Ascending aorta (tissue), 2 donors: ENCODE measurements at regions not wholly inside any gene's neighbourhood (a gene's known extent, or its start where the extent isn't known, plus 50 kb on each side); places are given as distances from the start of the nearest gene placed in this dataset.

Experiments
- DNase-seq, 2 donors: peaks; one replicate each; pipeline ENCODE4 v3.0.0-alpha.2; 2019; ENCODE audit warnings: low spot score in 2 of 2
- H3K27ac ChIP-seq, 2 donors: fragments of 200-600 bp; sonication (generic); one replicate each; pipeline ENCODE4 v1.5.1; 2016 to 2017; ENCODE audit warnings: mild to moderate bottlenecking in 1 of 2
- H3K27me3 ChIP-seq: fragments of 200-600 bp; sonication (generic); one replicate; pipeline ENCODE4 v1.5.1; 2017
- H3K36me3 ChIP-seq, 2 donors: fragments of 200-600 bp; sonication (generic); one replicate each; pipeline ENCODE4 v1.5.1; 2016
- H3K4me1 ChIP-seq, 2 donors: fragments of 200-600 bp; sonication (generic); one replicate each; pipeline ENCODE4 v1.5.1; 2016 to 2017; ENCODE audit warnings: mild to moderate bottlenecking in 1 of 2
- H3K4me3 ChIP-seq, 2 donors: fragments of 200-600 bp; sonication (generic); one replicate each; pipeline ENCODE4 v1.5.1; 2016 to 2017; ENCODE audit warnings: mild to moderate bottlenecking in 1 of 2
- H3K9me3 ChIP-seq, 2 donors: fragments of 200-600 bp; sonication (generic); one replicate each; pipeline ENCODE4 v1.5.1; 2016
- intact Hi-C: fragments of 100-400 bp; cut with DNase I; formaldehyde crosslinking; loops from one replicate; pipeline ENCODE4 v1.15.1; 2023
- TF ChIP-seq, protein P1 (sequence below), 3 experiments: fragments of 200-600 bp in 2 of 3; fragments of 450-650 bp in 1 of 3; sonication (generic) in 2 of 3; IDR thresholded peaks; one replicate each; pipeline ENCODE4 v1.5.1; 2016 to 2019; ENCODE audit warnings: antibody characterized with exemption in 3 of 3, mild to moderate bottlenecking in 1 of 3, moderate library complexity in 1 of 3

DNA sequence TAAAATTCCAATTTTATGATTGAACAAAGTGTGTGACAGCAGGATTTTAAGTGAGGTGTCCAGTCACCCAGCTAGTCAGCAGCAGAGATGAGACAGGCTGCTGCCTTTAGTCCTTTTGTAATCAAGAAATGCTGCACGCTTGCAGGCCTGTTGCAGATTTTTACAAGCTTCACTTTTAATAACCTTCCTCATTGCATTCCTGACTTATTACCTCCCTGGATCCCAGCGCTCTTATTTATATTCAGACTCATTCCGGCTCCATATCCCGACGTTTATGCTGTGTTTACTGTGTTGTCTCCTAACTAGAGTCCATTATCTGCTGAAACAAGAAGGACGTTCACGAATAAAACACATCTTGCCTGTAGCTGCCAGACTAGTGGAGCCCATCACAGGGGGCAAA, 442.5 kb upstream of the KLHL29 start:
- TF ChIP-seq, protein P1, sequence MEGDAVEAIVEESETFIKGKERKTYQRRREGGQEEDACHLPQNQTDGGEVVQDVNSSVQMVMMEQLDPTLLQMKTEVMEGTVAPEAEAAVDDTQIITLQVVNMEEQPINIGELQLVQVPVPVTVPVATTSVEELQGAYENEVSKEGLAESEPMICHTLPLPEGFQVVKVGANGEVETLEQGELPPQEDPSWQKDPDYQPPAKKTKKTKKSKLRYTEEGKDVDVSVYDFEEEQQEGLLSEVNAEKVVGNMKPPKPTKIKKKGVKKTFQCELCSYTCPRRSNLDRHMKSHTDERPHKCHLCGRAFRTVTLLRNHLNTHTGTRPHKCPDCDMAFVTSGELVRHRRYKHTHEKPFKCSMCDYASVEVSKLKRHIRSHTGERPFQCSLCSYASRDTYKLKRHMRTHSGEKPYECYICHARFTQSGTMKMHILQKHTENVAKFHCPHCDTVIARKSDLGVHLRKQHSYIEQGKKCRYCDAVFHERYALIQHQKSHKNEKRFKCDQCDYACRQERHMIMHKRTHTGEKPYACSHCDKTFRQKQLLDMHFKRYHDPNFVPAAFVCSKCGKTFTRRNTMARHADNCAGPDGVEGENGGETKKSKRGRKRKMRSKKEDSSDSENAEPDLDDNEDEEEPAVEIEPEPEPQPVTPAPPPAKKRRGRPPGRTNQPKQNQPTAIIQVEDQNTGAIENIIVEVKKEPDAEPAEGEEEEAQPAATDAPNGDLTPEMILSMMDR (IDR thresholded peaks at IDR 0.05): no peak

DNA sequence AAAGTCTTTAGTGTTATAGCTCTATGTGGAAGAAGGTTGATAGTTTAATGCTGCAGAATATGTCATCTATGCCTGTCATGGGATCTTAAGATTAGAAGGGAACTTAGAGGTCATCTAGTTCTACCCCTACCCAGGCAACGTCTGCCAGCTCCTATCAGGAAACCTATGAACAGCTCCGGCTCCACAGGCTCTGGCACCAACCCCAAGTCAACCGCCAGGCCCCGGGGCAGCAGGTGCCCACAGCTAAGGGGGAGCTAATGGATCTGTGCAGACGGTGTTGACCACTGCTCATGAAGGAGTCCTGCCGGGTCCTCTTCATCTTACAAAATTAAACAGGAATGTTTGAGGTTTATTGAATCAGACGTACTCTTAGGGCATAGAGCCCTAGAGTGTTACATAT, 440.8 kb upstream of the KLHL29 start:
- H3K27me3 ChIP-seq: no peaks in the 10 kb centered on the region
- H3K9me3 ChIP-seq: no peaks in the 10 kb centered on the region
- no peak overlapping the region for H3K27ac ChIP-seq
- intact Hi-C loops: no loop called here
- TF ChIP-seq, protein P1 (IDR thresholded peaks at IDR 0.05): no peak
- no peak for DNase-seq
- H3K4me3 ChIP-seq: no peak overlapping the region
- no peaks in the 10 kb centered on the region for H3K36me3 ChIP-seq
- H3K4me1 ChIP-seq: no peaks in the 10 kb centered on the region

More for the DNA sequence above, 442.5 kb upstream of the KLHL29 start:
- Histone ChIP-seq H3K4me3 (no peak overlapping the region), H3K27me3 (no peaks in the 10 kb centered on the region), H3K36me3 (no peaks in the 10 kb centered on the region), H3K4me1 (no peaks in the 10 kb centered on the region), H3K27ac (no peak overlapping the region), H3K9me3 (no peaks in the 10 kb centered on the region)
- intact Hi-C loops: no loop called here
- no peak for DNase-seq

DNA sequence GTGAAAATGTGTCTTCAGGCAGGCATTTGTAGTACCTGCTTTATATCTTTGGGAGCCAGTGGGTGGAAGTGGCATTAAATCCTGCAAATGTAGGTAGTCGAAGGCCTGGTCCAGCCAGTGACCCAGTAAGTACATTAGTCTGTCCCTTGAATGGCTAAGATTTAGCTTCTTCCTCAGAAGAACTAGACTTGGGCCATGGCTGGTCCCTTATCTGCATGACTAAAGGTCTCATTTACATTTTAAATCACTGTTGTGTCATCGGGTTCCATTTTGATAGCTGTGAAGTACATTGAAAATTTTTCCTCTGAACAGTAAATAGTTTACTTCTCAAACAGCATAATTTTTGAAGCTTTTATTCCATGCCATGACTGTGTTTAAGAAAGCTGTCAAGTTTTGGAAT, 438.4 kb upstream of the KLHL29 start:
- H3K36me3 ChIP-seq: no peaks in the 10 kb centered on the region
- H3K4me3 ChIP-seq: no peak overlapping the region
- no peaks in the 10 kb centered on the region for H3K27me3 ChIP-seq
- TF ChIP-seq, protein P1 (IDR thresholded peaks at IDR 0.05): no peak
- intact Hi-C loops: no loop called here
- no peaks in the 10 kb centered on the region for H3K9me3 ChIP-seq
- no peak for DNase-seq
- no peaks in the 10 kb centered on the region for H3K4me1 ChIP-seq
- H3K27ac ChIP-seq: no peak overlapping the region

DNA sequence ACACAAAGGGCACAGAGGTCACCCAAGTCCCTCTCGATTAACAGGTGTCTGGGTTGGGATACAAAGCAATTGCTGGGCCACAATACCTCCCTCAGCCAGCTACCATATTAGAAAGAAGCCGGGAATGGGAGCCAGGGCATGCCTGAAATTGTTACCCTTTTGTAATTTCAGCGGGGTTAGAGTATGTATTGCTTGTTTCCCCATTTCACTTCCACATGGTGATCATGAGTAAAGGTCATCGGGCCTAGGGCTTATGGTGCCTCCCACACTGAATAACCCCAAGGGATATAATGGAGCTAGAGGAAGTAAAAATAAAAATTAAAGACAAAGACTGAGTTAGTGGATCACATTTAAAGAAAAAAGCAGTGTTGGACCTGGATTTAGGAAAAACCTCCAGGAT, 437.2 kb upstream of the KLHL29 start:
- Histone ChIP-seq H3K9me3 (no peaks in the 10 kb centered on the region), H3K27me3 (no peaks in the 10 kb centered on the region), H3K4me1 (no peaks in the 10 kb centered on the region), H3K27ac (no peak overlapping the region), H3K36me3 (no peaks in the 10 kb centered on the region), H3K4me3 (no peak overlapping the region)
- DNase-seq: no peak
- intact Hi-C loops: no loop called here
- TF ChIP-seq, protein P1 (IDR thresholded peaks at IDR 0.05): no peak

DNA sequence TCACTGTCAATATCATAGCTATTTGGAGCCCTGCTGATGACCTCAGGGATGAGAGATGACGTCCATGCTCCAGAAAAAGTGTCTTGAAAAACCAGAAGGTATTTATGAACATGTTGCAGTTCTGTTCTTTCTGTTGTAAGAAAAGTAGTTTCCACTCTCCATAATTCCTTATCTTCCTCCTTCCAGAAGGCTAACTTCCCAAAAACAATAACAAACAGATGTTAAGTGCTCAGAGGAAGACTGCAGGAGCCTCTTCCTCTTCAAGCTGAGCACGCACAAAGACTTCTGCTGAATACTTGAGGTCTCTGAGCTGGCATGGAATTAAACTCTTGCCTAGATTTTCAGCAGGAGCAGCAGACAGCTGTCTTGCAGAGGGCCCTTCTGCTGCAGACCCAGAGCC, 434.5 kb upstream of the KLHL29 start:
- Histone ChIP-seq H3K27me3 (no peaks in the 10 kb centered on the region), H3K27ac (no peak overlapping the region), H3K36me3 (no peaks in the 10 kb centered on the region), H3K4me1 (no peaks in the 10 kb centered on the region), H3K4me3 (no peak overlapping the region), H3K9me3 (no peaks in the 10 kb centered on the region)
- intact Hi-C loops: no loop called here
- no peak for DNase-seq
- TF ChIP-seq, protein P1 (IDR thresholded peaks at IDR 0.05): no peak

DNA sequence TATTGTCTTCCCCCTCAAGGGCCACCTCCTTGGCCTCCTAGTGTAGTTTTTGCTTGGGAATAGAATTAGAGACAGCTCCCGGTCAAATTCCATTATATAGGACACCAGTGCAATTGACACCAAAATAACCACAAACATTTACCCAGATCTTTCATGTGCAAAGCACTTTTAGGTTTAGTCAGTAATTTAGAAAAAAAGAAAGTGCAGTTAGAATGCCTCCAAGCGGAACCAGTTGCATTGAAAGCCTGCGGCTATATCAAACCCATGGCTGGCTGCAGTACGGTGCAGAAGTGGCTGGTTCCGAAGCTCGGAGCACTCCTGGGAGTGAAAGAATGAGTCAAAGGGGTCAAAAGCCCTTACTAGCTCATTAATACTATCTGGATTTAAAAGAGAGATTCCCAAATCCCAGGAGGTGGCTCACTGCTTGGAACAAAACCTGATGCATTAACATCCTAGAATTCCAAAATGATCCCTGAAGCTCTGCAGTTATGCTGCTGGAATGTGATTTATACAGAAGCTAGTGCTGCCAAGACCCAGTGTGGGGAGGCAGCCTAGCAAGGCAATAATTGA, 432.2 kb upstream of the KLHL29 start:
- H3K27ac ChIP-seq: no peak overlapping the region
- H3K4me3 ChIP-seq: no peak overlapping the region
- DNase-seq: no peak
- H3K4me1 ChIP-seq: no peaks in the 10 kb centered on the region
- intact Hi-C loops: no loop called here
- TF ChIP-seq, protein P1 (IDR thresholded peaks at IDR 0.05): no peak
- H3K9me3 ChIP-seq: no peaks in the 10 kb centered on the region
- no peaks in the 10 kb centered on the region for H3K27me3 ChIP-seq
- H3K36me3 ChIP-seq: no peaks in the 10 kb centered on the region
